ENCODE measurements at regions not wholly inside any gene's neighbourhood (a gene's known extent, or its start where the extent isn't known, plus 50 kb on each side); places are given as distances from the start of the nearest gene placed in this dataset.
A peak's percentile ranks its signal among the peaks of the same experiment; 100 is the strongest.

DNA sequence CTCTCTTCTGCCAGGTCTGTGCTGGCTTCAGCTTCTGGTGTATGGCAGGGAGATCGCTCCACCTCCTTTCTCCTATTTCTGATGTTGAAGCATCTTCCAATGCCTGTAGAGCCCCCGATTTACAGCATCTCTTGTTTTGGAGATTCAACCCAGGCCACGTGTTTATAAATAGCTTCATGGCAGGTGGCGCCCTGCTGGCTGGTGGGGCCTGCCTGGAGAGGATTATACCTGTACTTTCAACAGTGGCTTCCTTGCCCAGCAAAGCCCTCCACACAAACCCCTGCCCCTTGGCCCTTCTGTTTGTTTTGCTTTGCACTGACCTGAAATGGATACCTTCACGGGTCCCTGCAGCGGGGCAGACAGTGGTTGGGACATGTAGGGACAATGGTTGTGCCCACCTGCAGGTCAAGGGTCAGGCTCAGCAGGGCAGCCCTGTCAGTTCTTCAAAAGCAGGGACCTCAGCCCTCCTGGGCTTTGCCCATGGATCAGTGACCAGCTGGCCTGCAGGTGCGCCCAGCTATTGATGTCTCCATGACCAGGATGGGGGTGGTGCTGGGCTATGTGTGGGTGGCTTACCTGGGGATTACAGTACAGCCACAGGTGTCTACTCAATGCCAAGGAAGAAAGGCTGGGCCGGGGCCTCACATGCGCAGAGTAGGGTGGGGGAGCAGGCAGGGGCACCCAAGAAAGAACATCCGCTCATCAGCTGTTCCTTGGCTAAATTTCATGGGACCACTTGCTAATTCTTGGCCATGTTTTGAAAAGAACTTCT lies 112.7 kb upstream of the PRR23C start:
- H3K4me3 ChIP-seq (ENCODE audit: low read depth, low read length), result no peak overlapping the region
- DNase-seq (ENCODE audit: low read depth), result no peak
- TF ChIP-seq CTCF (IDR thresholded peaks at IDR 0.05; ENCODE audit: insufficient read depth, low read length, severe bottlenecking), result no peak
- H3K27me3 ChIP-seq (ENCODE audit: control insufficient read depth, insufficient read depth, low read length), result no peaks in the 10 kb centered on the region
- no peak for FAIRE-seq
- H3K36me3 ChIP-seq (ENCODE audit: control insufficient read depth, insufficient read depth, low read length), result no peaks in the 10 kb centered on the region

GRCh38 chr3:139159356-139159755 lies 114.7 kb upstream of the PRR23C start:
- no peak for FAIRE-seq
- TF ChIP-seq CTCF (IDR thresholded peaks at IDR 0.05; ENCODE audit: insufficient read depth, low read length, severe bottlenecking), result no peak
- Histone ChIP-seq H3K36me3 (ENCODE audit: control insufficient read depth, insufficient read depth, low read length) (no peaks in the 10 kb centered on the region), H3K27me3 (ENCODE audit: control insufficient read depth, insufficient read depth, low read length) (no peaks in the 10 kb centered on the region), H3K4me3 (ENCODE audit: low read depth, low read length) (no peak overlapping the region)
- no peak for DNase-seq (ENCODE audit: low read depth)

DNA sequence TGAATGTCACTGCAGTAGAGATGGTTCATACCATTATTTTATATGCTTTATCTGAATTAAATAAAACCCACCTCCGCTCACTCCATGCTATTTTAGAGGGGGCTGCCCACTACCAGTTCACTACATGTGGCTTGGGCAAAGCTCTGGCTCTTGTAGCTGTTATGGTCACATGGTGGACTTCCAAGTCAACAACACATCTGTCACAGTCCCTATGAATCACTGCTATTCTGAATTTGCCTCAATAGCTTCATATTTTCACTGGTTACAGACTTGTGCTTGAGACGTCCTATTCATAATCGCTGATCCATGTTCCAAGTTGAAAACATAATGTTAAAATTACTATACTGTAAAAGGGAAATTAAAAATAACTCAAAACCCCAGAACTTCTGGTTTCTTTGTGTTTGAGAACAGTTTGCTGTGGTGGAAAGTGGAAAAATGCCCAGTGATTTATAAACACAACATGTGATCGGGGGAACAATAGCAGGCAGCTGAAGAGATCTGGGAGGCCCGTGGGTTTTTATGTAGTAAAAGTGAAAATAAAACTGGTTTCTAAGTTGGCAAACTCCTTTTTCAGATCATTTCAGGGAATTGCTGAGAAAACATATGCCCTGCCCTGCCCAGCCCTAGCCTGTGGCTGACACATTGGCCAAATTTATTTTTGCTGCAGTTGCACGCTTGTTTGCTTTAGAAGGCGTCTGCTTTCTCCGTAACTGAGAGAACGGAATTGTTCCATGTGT lies 128.8 kb upstream of the PRR23C start:
- Histone ChIP-seq H3K36me3 (ENCODE audit: control insufficient read depth, insufficient read depth, low read length) (no peaks in the 10 kb centered on the region), H3K4me3 (ENCODE audit: low read depth, low read length) (no peak overlapping the region), H3K27me3 (ENCODE audit: control insufficient read depth, insufficient read depth, low read length) (no peaks in the 10 kb centered on the region)
- DNase-seq (ENCODE audit: low read depth) (peak; percentile 27), FAIRE-seq (no peak)
- TF ChIP-seq CTCF (IDR thresholded peaks at IDR 0.05; ENCODE audit: insufficient read depth, low read length, severe bottlenecking), result no peak

DNA sequence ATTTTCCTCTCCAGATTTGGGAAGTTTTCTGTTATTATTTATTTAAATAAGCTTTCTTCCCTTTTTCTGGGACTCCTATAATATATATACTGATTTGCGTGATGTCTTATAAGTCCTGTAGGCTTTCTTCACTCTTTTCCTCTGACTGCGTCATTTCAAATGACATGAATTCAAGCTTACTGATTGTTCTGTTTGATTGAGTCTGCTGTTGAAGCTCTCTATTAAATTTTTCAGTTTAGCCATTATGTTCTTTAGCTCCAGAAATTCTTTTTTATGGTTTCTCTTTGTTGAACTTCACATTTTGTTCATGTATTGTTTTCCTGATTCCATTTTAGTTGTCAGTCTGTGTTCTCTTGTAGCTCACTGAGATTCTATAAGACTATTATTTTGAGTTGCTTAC lies 135.8 kb upstream of the PRR23C start:
- DNase-seq (ENCODE audit: low read depth) (no peak), FAIRE-seq (no peak)
- Histone ChIP-seq H3K27me3 (ENCODE audit: control insufficient read depth, insufficient read depth, low read length) (no peaks in the 10 kb centered on the region), H3K36me3 (ENCODE audit: control insufficient read depth, insufficient read depth, low read length) (no peaks in the 10 kb centered on the region), H3K4me3 (ENCODE audit: low read depth, low read length) (no peak overlapping the region)
- TF ChIP-seq CTCF (IDR thresholded peaks at IDR 0.05; ENCODE audit: insufficient read depth, low read length, severe bottlenecking), result no peak

- DNase-seq (ENCODE audit: low read depth) (no peak), FAIRE-seq (no peak)
- Histone ChIP-seq H3K36me3 (ENCODE audit: control insufficient read depth, insufficient read depth, low read length) (no peaks in the 10 kb centered on the region), H3K4me3 (ENCODE audit: low read depth, low read length) (no peak overlapping the region), H3K27me3 (ENCODE audit: control insufficient read depth, insufficient read depth, low read length) (no peaks in the 10 kb centered on the region)
- no peak for TF ChIP-seq CTCF (IDR thresholded peaks at IDR 0.05; ENCODE audit: insufficient read depth, low read length, severe bottlenecking)
Observed at GRCh38 chr3:139182143-139182542, 137.5 kb upstream of the PRR23C start.

Measured in bronchial epithelial cell (primary cell).